Right cardiac atrium (tissue), 5 donors: ENCODE measurements at regions not wholly inside any gene's neighbourhood (a gene's known extent, or its start where the extent isn't known, plus 50 kb on each side); places are given as distances from the start of the nearest gene placed in this dataset.

Source experiments
- ATAC-seq, 2 donors: fragments of 200-7000 bp; cut with Tn5 transposase; one replicate each; pipeline versions ENCODE4 v1.8.0 to v1.9.1; 2020; ENCODE audit warnings: moderate library complexity in 2 of 2, mild to moderate bottlenecking in 1 of 2
- DNase-seq, 3 donors: peaks; one replicate each; pipeline ENCODE4 v3.0.0-alpha.2; 2020
- H3K27ac ChIP-seq: one replicate; pipeline ENCODE4 v1.5.1; 2013; ENCODE audit warnings: mild to moderate bottlenecking, low read length, control low read depth, moderate library complexity
- H3K27me3 ChIP-seq: one replicate; pipeline ENCODE4 v1.6.1; 2013; ENCODE audit not compliant: control insufficient read depth, insufficient read depth
- H3K4me1 ChIP-seq: one replicate; pipeline ENCODE4 v1.6.1; 2013; ENCODE audit warnings: low read length; ENCODE audit not compliant: control insufficient read depth, insufficient read depth
- H3K4me3 ChIP-seq: one replicate; pipeline ENCODE4 v1.5.1; 2013; ENCODE audit warnings: low read length, control low read depth
- H3K9me3 ChIP-seq: one replicate; pipeline ENCODE4 v1.6.1; 2013; ENCODE audit warnings: low read length; ENCODE audit not compliant: control insufficient read depth
- WGBS: extraction: QIAGEN DNeasy Blood & Tissue Kit; methylation state at CpG from one replicate; pipeline ENCODE4 v1.1.7; 2013; 5-methylcytosine and 5-hydroxymethylcytosine counted together
- intact Hi-C, 4 donors: fragments of 100-400 bp; cut with DNase I; formaldehyde crosslinking; loops; one replicate each; pipeline versions ENCODE4 v1.11.0 to v1.14.0; 2022 to 2023
- donor health status: healthy with polysubstance abuse.
- donor health status: DM: no; HTN: yes; CAD: no.
- donor health status: DM: no; HTN: no; CAD: no.
- donor health status: DM: no; HTN: yes; CAD: no; lungs with severe emphysema.
- donor health status: DM: yes; HTN: yes; CAD: no.

DNA sequence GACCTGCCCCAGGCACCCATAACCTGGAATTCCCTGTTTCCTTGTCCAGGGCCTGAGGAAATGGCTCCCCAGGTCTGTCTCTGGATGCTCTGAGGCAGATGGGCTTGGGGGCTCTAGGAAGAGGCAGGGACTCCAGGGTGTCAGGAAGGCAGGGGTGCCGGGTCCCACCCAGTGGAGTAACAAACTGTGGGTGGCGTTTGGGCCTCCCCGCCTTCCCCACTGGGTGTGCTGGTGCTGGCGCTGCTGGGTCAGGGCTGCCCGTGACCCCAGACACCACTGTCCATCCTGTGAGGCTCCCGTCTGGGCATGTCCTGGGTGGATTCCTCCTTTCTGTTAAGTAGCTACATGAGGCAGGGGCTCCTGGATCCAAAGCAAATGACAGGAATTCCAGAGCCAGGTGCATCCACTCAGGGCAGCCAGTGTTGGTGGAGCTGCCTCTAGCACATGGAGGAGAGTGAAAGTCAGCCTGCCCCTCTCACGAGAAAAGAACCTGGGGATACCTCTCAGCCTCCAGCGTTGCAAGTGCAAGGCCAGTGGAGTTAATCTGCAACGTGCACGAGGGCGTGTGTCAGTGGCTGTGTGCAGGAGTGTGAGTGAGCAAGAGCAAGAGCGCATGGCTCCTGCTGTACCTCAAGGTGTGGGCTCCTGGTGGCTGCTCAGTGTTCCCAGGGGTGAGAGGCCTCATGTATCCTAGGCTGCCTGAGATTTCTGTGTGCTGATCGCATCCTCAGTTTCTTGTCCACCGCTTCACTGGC lies 403.1 kb downstream of the TMEM121 start:
- DNase-seq (no peak), ATAC-seq (peak in 1 of 2 donors; percentile 51)
- 79% methylated on average over 14 of the region's 14 CpGs for WGBS

GRCh38 chr14:105930572-105930971 lies 404.2 kb downstream of the TMEM121 start:
- H3K27me3 ChIP-seq: no peaks in the 10 kb centered on the region
- H3K4me3 ChIP-seq: no peak overlapping the region
- intact Hi-C loops: no loop called here
- WGBS: 83% methylated on average over 5 of the region's 5 CpGs
- peaks cover 2% of the 10 kb centered on the region for H3K9me3 ChIP-seq
- no peak for ATAC-seq
- DNase-seq: no peak
- H3K27ac ChIP-seq: no peak overlapping the region
- H3K4me1 ChIP-seq: no peaks in the 10 kb centered on the region

More for the DNA sequence above, 403.1 kb downstream of the TMEM121 start:
- Histone ChIP-seq H3K9me3 (no peaks in the 10 kb centered on the region), H3K27ac (no peak overlapping the region), H3K4me3 (no peak overlapping the region), H3K27me3 (no peaks in the 10 kb centered on the region), H3K4me1 (no peaks in the 10 kb centered on the region)
- intact Hi-C loops: no loop called here

DNA sequence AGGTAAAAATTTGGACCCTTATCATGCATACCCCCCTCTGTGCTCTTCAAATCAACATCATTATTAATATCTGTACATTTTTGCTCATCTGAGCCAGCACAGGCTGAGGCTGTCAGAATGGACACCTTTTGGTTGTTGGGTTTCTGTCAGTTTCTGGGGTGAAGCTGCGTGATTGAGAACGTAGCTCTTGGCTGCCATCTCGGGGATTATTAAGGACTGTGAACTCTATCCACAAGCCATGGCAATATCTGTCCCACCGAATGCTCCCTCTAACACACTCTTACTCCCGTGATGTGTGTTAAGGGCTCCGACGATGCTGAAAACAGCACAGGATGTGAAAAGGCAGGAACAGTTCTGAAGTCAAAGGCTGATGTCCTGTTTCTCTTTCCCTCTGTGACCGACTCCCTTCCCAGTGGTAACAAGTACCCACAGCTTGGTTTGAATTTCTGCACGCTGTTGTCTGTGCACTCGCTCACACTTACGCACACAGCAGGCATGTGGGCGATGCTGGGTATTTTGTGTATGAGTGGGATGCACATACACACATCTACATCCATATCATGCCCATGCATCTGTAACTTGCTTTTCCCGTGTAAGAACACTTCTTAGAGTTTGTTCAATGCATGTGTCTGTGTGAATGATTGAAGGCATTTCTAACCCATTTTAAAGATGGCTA lies 405.6 kb downstream of the TMEM121 start:
- peaks cover 2% of the 10 kb centered on the region for H3K9me3 ChIP-seq
- no peak overlapping the region for H3K27ac ChIP-seq
- no peaks in the 10 kb centered on the region for H3K4me1 ChIP-seq
- DNase-seq (no peak), ATAC-seq (no peak)
- no peak overlapping the region for H3K4me3 ChIP-seq
- intact Hi-C loops: no loop called here
- no peaks in the 10 kb centered on the region for H3K27me3 ChIP-seq
- WGBS: 70% methylated on average over 13 of the region's 13 CpGs

- intact Hi-C loops: no loop called here
- Histone ChIP-seq H3K27ac (no peak overlapping the region), H3K27me3 (no peaks in the 10 kb centered on the region), H3K4me1 (no peaks in the 10 kb centered on the region), H3K4me3 (no peak overlapping the region), H3K9me3 (peaks cover 4% of the 10 kb centered on the region)
- ATAC-seq: no peak
- 60% methylated on average over 7 of the region's 7 CpGs for WGBS
- no peak for DNase-seq
Observed at GRCh38 chr14:105933238-105933637, 406.9 kb downstream of the TMEM121 start.

DNA sequence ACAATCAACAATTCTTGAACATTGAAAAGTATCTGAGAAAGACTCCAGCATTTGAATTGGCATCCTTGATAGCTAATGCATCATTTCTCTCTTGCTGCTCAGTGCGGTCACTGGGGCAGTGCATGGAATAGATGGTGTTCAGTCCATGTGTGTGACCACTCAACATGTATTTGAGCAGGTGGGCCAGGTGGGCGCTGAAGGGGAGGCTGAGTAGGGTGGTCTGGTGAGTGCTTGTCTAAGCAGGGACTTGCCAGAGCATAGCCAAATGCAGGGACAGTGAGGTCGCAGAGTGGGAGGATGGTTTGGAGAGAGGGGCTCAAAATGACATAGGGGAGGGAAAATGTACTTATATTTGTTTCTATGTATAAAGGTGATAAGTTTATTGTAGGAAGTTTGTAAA lies 409.0 kb downstream of the TMEM121 start:
- ATAC-seq: no peak
- no peak for DNase-seq
- Histone ChIP-seq H3K9me3 (peaks cover 6% of the 10 kb centered on the region), H3K4me1 (no peaks in the 10 kb centered on the region), H3K4me3 (no peak overlapping the region), H3K27me3 (no peaks in the 10 kb centered on the region), H3K27ac (no peak overlapping the region)
- 67% methylated on average over 3 of the region's 3 CpGs for WGBS
- intact Hi-C loops: no loop called here

DNA sequence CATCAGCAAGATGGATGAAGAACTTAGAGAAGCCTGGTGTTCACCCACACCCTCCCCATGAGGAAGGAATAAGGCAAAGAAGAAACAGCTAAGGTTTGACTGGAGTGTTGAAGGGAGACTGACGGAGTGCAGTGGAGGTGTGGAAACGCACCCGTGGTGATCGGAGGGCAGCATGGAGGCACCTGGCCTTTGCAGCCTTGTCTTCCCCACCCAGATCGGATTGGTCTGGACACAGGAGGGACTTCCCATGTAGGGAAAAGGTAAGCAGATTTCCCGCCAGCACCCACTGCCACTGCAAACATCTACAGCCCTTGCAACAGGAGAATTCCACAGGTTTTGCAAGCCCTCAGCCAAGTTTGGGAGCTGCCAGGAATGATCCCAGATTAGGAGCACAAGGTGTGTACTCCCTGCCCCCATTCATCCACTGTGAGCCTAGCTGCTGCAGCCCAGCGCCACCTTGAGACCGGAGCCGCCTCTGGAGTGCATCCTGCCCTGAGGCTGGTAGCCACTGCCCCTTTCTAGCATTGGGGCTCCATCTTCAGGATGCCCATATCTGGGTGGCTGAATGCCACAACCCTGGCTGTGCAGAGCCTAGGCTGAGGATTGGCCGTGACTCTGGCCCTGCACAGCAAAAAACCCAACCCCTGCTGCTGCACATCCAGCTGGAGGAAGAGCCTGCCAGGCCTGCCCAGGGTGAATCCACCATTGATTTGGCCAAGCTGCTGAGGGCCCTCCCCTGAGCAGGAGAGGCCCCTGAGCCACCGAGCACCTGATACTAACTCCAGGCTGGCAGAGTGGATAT lies 411.1 kb downstream of the TMEM121 start:
- intact Hi-C loops: no loop called here
- WGBS: 76% methylated on average over 11 of the region's 11 CpGs

DNA sequence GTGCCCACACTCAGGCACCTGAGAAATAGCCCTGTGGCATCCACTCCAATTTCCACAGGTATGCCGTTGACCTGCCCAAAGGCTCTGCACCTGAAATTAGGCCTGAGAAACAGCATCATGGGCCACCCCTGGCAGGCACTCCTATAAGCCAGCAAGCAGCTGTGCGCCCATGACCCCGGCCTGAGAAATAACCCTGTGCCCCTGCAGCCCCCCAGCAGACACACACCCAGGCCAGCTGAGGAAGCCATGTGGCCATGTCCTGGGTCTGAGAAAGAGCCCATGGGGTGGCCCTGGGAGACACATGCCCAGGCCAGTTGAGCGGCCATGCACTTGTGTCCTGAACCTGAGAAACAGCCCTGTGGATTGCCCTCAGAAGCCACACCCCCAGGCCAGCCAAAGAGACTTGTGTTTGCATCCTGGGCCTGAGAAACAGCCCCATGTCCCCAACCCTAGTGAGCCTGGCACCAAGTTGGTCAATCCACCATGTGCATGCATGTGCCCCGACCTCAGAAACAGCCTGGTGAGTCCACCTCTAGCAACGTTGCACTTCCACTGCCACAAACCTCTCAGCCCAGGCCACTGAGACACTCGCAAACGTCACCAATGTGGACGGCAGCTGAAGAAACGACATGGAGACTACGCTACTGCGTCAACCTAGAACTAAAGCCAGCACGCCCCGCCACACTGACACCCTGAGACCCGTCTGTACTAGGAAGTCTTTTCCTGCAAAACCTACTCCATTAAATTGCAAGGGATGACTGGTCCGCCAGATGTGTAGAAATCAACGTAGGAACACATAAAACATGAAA lies 411.9 kb downstream of the TMEM121 start:
- intact Hi-C loops: no loop called here
- peaks cover 6% of the 10 kb centered on the region for H3K9me3 ChIP-seq
- peak in 1 of 2 donors; percentile 19 for ATAC-seq

More for the DNA sequence above, 411.1 kb downstream of the TMEM121 start:
- Histone ChIP-seq H3K4me3 (no peak overlapping the region), H3K27ac (no peak overlapping the region), H3K9me3 (peaks cover 6% of the 10 kb centered on the region), H3K4me1 (no peaks in the 10 kb centered on the region), H3K27me3 (no peaks in the 10 kb centered on the region)
- ATAC-seq (peak in 1 of 2 donors; percentile 16), DNase-seq (no peak)

DNA sequence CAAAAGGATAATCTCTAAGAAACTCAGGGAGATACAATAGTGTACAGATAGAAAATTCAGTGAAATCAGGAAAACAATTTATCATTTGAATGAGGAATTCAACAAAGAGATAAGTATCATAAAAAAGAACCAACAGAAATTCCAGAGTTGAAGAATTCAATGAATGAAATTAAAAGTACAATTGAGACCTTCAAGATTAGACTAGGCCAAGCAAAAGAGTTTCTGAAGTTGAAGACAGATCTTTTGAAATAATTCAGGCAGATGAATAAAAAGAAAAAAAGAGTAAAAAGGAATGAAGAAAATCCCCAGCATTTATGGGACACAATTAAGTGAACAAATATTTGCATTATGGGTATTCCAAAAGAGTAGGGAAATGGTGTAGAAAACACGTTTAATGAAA lies 412.6 kb downstream of the TMEM121 start:
- Histone ChIP-seq H3K27me3 (no peaks in the 10 kb centered on the region), H3K27ac (no peak overlapping the region), H3K4me1 (no peaks in the 10 kb centered on the region), H3K9me3 (peaks cover 6% of the 10 kb centered on the region), H3K4me3 (no peak overlapping the region)
- no peak for DNase-seq
- WGBS: 24% methylated on average over 1 of the region's 1 CpG
- intact Hi-C loops: no loop called here
- ATAC-seq: no peak

More for the DNA sequence above, 411.9 kb downstream of the TMEM121 start:
- no peak overlapping the region for H3K27ac ChIP-seq
- H3K4me1 ChIP-seq: no peaks in the 10 kb centered on the region
- no peaks in the 10 kb centered on the region for H3K27me3 ChIP-seq
- DNase-seq: no peak
- no peak overlapping the region for H3K4me3 ChIP-seq
- 82% methylated on average over 17 of the region's 17 CpGs for WGBS

GRCh38 chr14:105939810-105940508 lies 413.6 kb downstream of the TMEM121 start:
- intact Hi-C loops: no loop called here
- peak in 1 of 2 donors; percentile 34 for ATAC-seq
- 66% methylated on average over 12 of the region's 12 CpGs for WGBS

More at GRCh38 chr14:105939810-105940508, 413.6 kb downstream of the TMEM121 start:
- peak in 1 of 3 donors; percentile 49 for DNase-seq
- H3K9me3 ChIP-seq: peaks cover 6% of the 10 kb centered on the region
- H3K4me3 ChIP-seq: no peak overlapping the region
- no peaks in the 10 kb centered on the region for H3K27me3 ChIP-seq
- H3K27ac ChIP-seq: no peak overlapping the region
- H3K4me1 ChIP-seq: no peaks in the 10 kb centered on the region
